ENCODE measurements at regions not wholly inside any gene's neighbourhood (a gene's known extent, or its start where the extent isn't known, plus 50 kb on each side); places are given as distances from the start of the nearest gene placed in this dataset.
"Not testable (repeated sequence)": the region's sequence is repeated elsewhere in the genome, so short reads cannot be mapped to it uniquely, and the experiment has no call there.

DNA sequence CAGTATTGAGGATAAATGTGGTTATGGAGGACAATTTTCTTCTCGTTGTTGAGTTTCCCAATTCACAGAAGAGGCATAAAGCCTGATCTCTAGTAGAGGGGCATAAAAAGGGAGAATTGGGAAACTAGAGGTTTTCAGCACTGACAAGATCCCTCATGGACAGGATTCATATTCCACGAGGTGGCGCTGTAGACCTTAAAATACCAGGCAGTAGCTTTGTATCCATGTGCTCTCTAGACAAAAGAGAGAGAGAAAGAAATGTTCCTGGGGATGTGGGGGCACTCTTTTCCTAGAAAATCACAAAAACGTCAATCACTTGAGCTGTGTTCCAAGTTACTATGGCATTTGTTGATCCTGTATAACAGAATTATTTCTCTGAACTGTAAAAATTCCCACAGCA is 128.3 kb downstream of the MAGEE1 start:
- no peak overlapping the region for H3K27ac ChIP-seq (ENCODE audit: low read length)
- no peak overlapping the region for H3K4me2 ChIP-seq (ENCODE audit: low read length)
- no peak for TF ChIP-seq EZH2 (IDR thresholded peaks at IDR 0.05; ENCODE audit: low read length, unreplicated experiment)
- TF ChIP-seq, protein P1, sequence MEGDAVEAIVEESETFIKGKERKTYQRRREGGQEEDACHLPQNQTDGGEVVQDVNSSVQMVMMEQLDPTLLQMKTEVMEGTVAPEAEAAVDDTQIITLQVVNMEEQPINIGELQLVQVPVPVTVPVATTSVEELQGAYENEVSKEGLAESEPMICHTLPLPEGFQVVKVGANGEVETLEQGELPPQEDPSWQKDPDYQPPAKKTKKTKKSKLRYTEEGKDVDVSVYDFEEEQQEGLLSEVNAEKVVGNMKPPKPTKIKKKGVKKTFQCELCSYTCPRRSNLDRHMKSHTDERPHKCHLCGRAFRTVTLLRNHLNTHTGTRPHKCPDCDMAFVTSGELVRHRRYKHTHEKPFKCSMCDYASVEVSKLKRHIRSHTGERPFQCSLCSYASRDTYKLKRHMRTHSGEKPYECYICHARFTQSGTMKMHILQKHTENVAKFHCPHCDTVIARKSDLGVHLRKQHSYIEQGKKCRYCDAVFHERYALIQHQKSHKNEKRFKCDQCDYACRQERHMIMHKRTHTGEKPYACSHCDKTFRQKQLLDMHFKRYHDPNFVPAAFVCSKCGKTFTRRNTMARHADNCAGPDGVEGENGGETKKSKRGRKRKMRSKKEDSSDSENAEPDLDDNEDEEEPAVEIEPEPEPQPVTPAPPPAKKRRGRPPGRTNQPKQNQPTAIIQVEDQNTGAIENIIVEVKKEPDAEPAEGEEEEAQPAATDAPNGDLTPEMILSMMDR (conservative IDR thresholded peaks at IDR 0.05; ENCODE audit: low read depth, low read length) = peak; percentile 57
- TF ChIP-seq EZH2phosphoT487 (IDR thresholded peaks at IDR 0.05; ENCODE audit: borderline replicate concordance, low read length) = no peak
- ChIA-PET CTCF (no interaction called here), POLR2A (ENCODE audit: unreplicated experiment) (no interaction called here)
- H3K9me2 ChIP-seq (replicated peaks; ENCODE audit: low read length) = no peaks in the 10 kb centered on the region
- no peaks in the 10 kb centered on the region for H4K20me1 ChIP-seq (ENCODE audit: low read length)
- no peaks in the 10 kb centered on the region for H3K9me3 ChIP-seq (ENCODE audit: low read length)
- ATAC-seq (peak; percentile 31; the same call in 1 of the 2 replicates), DNase-seq (peak; percentile 62)
- no peaks in the 10 kb centered on the region for H3K36me3 ChIP-seq (ENCODE audit: low read depth, low read length)
- intact Hi-C loops (cut with micrococcal nuclease) = no loop called here
- BruUV-seq (replicated peaks) = no TSS peak
- no peaks in the 10 kb centered on the region for H3K27me3 ChIP-seq (ENCODE audit: low read length)
- no peak overlapping the region for H3K4me3 ChIP-seq (ENCODE audit: low read length)
- H3K9ac ChIP-seq (ENCODE audit: low read length) = no peak overlapping the region
- no peaks in the 10 kb centered on the region for H3K79me2 ChIP-seq (ENCODE audit: low read length)
- no peaks in the 10 kb centered on the region for H3F3A ChIP-seq (ENCODE audit: low read length, unreplicated experiment)
- no peaks in the 10 kb centered on the region for H3K4me1 ChIP-seq (ENCODE audit: insufficient read depth, low read length)
- H2AFZ ChIP-seq (ENCODE audit: low read length) = peak overlapping the region; percentile 42; the same call in 1 of the 2 replicates

DNA sequence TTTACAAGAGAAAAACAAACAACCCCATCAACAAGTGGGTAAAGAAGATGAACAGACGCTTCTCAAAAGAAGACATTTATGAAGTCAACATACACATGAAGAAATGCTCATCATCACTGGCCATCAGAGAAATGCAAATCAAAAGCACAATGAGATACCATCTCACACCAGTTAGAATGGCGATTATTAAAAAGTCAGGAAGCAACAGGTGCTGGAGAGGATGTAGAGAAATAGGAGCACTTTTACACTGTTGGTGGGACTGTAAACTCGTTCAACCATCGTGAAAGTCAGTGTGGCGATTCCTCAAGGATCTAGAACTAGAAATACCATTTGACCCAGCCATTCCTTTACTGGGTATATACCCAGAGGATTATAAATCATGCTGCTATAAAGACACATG is 137.3 kb downstream of the MAGEE1 start:
- H3K79me2 ChIP-seq (ENCODE audit: low read length); H4K20me1 ChIP-seq (ENCODE audit: low read length); H3K27ac ChIP-seq (ENCODE audit: low read length); H3K4me2 ChIP-seq (ENCODE audit: low read length); BruUV-seq (replicated peaks); DNase-seq; CTCF ChIA-PET; H3K4me3 ChIP-seq (ENCODE audit: low read length); H3K9me3 ChIP-seq (ENCODE audit: low read length); POLR2A ChIA-PET (ENCODE audit: unreplicated experiment); H2AFZ ChIP-seq (ENCODE audit: low read length); ATAC-seq; H3K36me3 ChIP-seq (ENCODE audit: low read depth, low read length); H3K9ac ChIP-seq (ENCODE audit: low read length); H3K27me3 ChIP-seq (ENCODE audit: low read length); H3F3A ChIP-seq (ENCODE audit: low read length, unreplicated experiment); intact Hi-C loops (cut with micrococcal nuclease); H3K9me2 ChIP-seq (replicated peaks; ENCODE audit: low read length); H3K4me1 ChIP-seq (ENCODE audit: insufficient read depth, low read length): not testable (repeated sequence)

DNA sequence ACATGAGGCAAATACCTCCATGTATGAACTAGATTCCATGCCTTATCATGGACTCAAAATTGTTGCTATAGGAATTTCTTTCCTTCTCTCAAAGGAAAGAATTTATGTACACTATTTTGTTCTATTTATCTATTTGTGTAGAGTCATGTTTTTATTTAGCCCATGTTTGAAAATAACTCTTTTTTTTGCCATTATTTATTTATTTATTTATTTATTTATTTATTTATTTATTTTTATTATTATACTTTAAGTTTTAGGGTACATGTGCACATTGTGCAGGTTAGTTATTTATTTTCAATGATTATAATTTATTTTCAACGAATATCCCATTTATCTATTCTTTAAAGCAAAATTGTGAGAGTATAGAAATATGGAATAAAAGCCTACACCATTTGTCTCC is 177.9 kb downstream of the MAGEE1 start:
- no peaks in the 10 kb centered on the region for H3F3A ChIP-seq (ENCODE audit: low read length, unreplicated experiment)
- intact Hi-C loops (cut with micrococcal nuclease) = no loop called here
- H4K20me1 ChIP-seq (ENCODE audit: low read length) = no peaks in the 10 kb centered on the region
- no peaks in the 10 kb centered on the region for H3K79me2 ChIP-seq (ENCODE audit: low read length)
- no peaks in the 10 kb centered on the region for H3K4me1 ChIP-seq (ENCODE audit: insufficient read depth, low read length)
- no peak overlapping the region for H3K9ac ChIP-seq (ENCODE audit: low read length)
- no peaks in the 10 kb centered on the region for H3K27me3 ChIP-seq (ENCODE audit: low read length)
- H3K9me3 ChIP-seq (ENCODE audit: low read length) = no peaks in the 10 kb centered on the region
- TF ChIP-seq, protein P1 (conservative IDR thresholded peaks at IDR 0.05; ENCODE audit: low read depth, low read length) = no peak
- TF ChIP-seq EZH2 (IDR thresholded peaks at IDR 0.05; ENCODE audit: low read length, unreplicated experiment) = no peak
- TF ChIP-seq EZH2phosphoT487 (IDR thresholded peaks at IDR 0.05; ENCODE audit: borderline replicate concordance, low read length) = no peak
- H3K27ac ChIP-seq (ENCODE audit: low read length) = no peak overlapping the region
- ChIA-PET CTCF (no interaction called here), POLR2A (ENCODE audit: unreplicated experiment) (no interaction called here)
- H3K36me3 ChIP-seq (ENCODE audit: low read depth, low read length) = no peaks in the 10 kb centered on the region
- BruUV-seq (replicated peaks) = no TSS peak
- H2AFZ ChIP-seq (ENCODE audit: low read length) = no peak overlapping the region
- no peaks in the 10 kb centered on the region for H3K9me2 ChIP-seq (replicated peaks; ENCODE audit: low read length)
- H3K4me2 ChIP-seq (ENCODE audit: low read length) = no peak overlapping the region
- H3K4me3 ChIP-seq (ENCODE audit: low read length) = no peak overlapping the region
- ATAC-seq (no peak), DNase-seq (no peak)
